Body of pancreas (tissue), 4 donors: ENCODE measurements at regions not wholly inside any gene's neighbourhood (a gene's known extent, or its start where the extent isn't known, plus 50 kb on each side); places are given as distances from the start of the nearest gene placed in this dataset.
"Not testable (repeated sequence)": the region's sequence is repeated elsewhere in the genome, so short reads cannot be mapped to it uniquely, and the experiment has no call there.

Experiments
- ATAC-seq: fragments of 150-250 bp; one replicate; pipeline ENCODE4 v1.9.1; 2016
- DNase-seq, 4 donors: peaks; one replicate each; pipeline ENCODE4 v3.0.0-alpha.2; 2019
- H3K27ac ChIP-seq, 4 donors: fragments of 200-600 bp; sonication (generic); 1 replicate in 3 of 4; 2 replicates in 1 of 4; pipeline versions ENCODE4 v1.5.1 to v1.6.1; 2016 to 2019; ENCODE audit warnings: mild to moderate bottlenecking in 1 of 4, mixed read lengths in 1 of 4, moderate library complexity in 1 of 4
- H3K27me3 ChIP-seq, 2 donors: fragments of 200-600 bp; sonication (generic); one replicate each; pipeline ENCODE4 v1.6.0; 2016; ENCODE audit warnings: mild to moderate bottlenecking in 1 of 2
- H3K36me3 ChIP-seq, 2 donors: fragments of 200-600 bp; sonication (generic); replicated peaks in 1 of 2; 2 replicates each; pipeline ENCODE4 v1.5.1; 2016; ENCODE audit warnings: low read depth in 2 of 2; ENCODE audit not compliant: insufficient read depth in 1 of 2
- H3K4me1 ChIP-seq: fragments of 200-600 bp; sonication (generic); one replicate; pipeline ENCODE4 v1.6.0; 2016
- H3K4me3 ChIP-seq, 2 donors: fragments of 200-600 bp; sonication (generic); 1 replicate in 1 of 2; 2 replicates in 1 of 2; pipeline ENCODE4 v1.5.1; 2016 to 2019
- H3K9me3 ChIP-seq, 3 donors: fragments of 200-600 bp; sonication (generic); 1 replicate in 2 of 3; 2 replicates in 1 of 3; pipeline ENCODE4 v1.5.1; 2016
- CTCF ChIP-seq, 7 experiments: fragments of 450-650 bp in 4 of 7; fragments of 200-600 bp in 3 of 7; sonication (generic) in 3 of 7; IDR thresholded peaks; one replicate each; pipeline ENCODE4 v1.5.1; 2016 to 2019; ENCODE audit warnings: antibody characterized with exemption in 7 of 7
- POLR2A ChIP-seq, 3 donors: fragments of 450-650 bp; IDR thresholded peaks; one replicate each; pipeline ENCODE4 v1.6.1; 2016; ENCODE audit warnings: antibody characterized with exemption in 3 of 3, mild to moderate bottlenecking in 2 of 3
- whole genome bisulfite sequencing, 2 donors: methylation state at CpG; one replicate each; pipeline ENCODE4 v1.1.5; 2017; 5-methylcytosine and 5-hydroxymethylcytosine counted together
- intact Hi-C: fragments of 100-400 bp; cut with DNase I; formaldehyde crosslinking; loops from one replicate; pipeline ENCODE4 v1.15.1; 2023

- Histone ChIP-seq H3K27ac (no peak overlapping the region), H3K9me3 (no peaks in the 10 kb centered on the region), H3K36me3 (no peaks in the 10 kb centered on the region), H3K4me1 (no peaks in the 10 kb centered on the region), H3K27me3 (no peaks in the 10 kb centered on the region), H3K4me3 (no peak overlapping the region)
- TF ChIP-seq CTCF (IDR thresholded peaks at IDR 0.05) (no peak), POLR2A (IDR thresholded peaks at IDR 0.05) (no peak)
- intact Hi-C loops, result no loop called here
- WGBS, 2 donors, result 78 to 87% methylated on average over 14 to 17 of the region's 18 CpGs
- no peak for DNase-seq
- ATAC-seq, result no peak
Measured at GRCh38 chr9:135190789-135191577, 103.5 kb downstream of the OLFM1 start.

GRCh38 chr9:135192686-135193085 lies 105.2 kb downstream of the OLFM1 start:
- H3K4me1 ChIP-seq, result no peaks in the 10 kb centered on the region
- H3K9me3 ChIP-seq, result no peaks in the 10 kb centered on the region
- H3K4me3 ChIP-seq, result no peak overlapping the region
- no peak for ATAC-seq
- intact Hi-C loops, result no loop called here
- no peaks in the 10 kb centered on the region for H3K27me3 ChIP-seq
- DNase-seq, result no peak
- no peak overlapping the region for H3K27ac ChIP-seq
- TF ChIP-seq POLR2A (IDR thresholded peaks at IDR 0.05) (no peak), CTCF (IDR thresholded peaks at IDR 0.05) (no peak)
- H3K36me3 ChIP-seq, result no peaks in the 10 kb centered on the region
- WGBS, 2 donors, result 76 to 85% methylated on average over 6 to 18 of the region's 18 CpGs

DNA sequence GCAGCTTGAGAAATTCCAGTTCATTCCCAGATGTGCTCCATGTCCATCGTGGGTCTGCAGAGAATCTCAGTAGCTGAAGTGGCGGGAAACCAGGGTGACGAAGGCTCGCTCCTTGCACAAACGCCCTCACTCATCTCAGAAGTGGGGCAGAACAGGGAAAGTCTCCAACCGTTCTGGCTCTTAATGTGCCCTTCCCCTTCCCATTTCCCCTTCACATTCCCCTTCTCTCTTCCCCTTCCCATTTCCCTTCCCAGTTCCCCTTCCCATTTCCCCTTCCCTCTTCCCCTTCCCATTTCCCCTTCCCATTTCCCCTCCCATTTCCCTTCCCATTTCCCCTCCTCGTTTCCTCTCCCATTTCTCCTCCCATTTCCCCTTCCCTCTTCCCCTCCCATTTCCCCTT lies 108.5 kb downstream of the OLFM1 start:
- H3K36me3 ChIP-seq, H3K27ac ChIP-seq, H3K4me3 ChIP-seq, DNase-seq, H3K4me1 ChIP-seq, H3K27me3 ChIP-seq, ATAC-seq, H3K9me3 ChIP-seq, intact Hi-C loops: not testable (repeated sequence)
- 34 to 53% methylated on average over 6 of the region's 7 CpGs for WGBS, 2 donors

- 22 to 33% methylated on average over 1 of the region's 1 CpG for whole genome bisulfite sequencing, 2 donors
- DNase-seq, result no peak
- no peaks in the 10 kb centered on the region for H3K4me1 ChIP-seq
- no peaks in the 10 kb centered on the region for H3K36me3 ChIP-seq
- intact Hi-C loops, result no loop called here
- TF ChIP-seq CTCF (IDR thresholded peaks at IDR 0.05) (no peak), POLR2A (IDR thresholded peaks at IDR 0.05) (no peak)
- no peak for ATAC-seq
- no peak overlapping the region for H3K27ac ChIP-seq
- no peak overlapping the region for H3K4me3 ChIP-seq
- H3K9me3 ChIP-seq, result no peaks in the 10 kb centered on the region
- H3K27me3 ChIP-seq, result no peaks in the 10 kb centered on the region
Measured at GRCh38 chr9:135196474-135196873, 109.0 kb downstream of the OLFM1 start.

- WGBS, 2 donors, result 50 to 63% methylated on average over 9 to 15 of the region's 15 CpGs
- ATAC-seq, result no peak
- H3K27me3 ChIP-seq, result no peaks in the 10 kb centered on the region
- no peaks in the 10 kb centered on the region for H3K9me3 ChIP-seq
- no peak overlapping the region for H3K27ac ChIP-seq
- H3K36me3 ChIP-seq, result no peaks in the 10 kb centered on the region
- H3K4me3 ChIP-seq, result no peak overlapping the region
- intact Hi-C loops, result no loop called here
- no peaks in the 10 kb centered on the region for H3K4me1 ChIP-seq
- no peak for DNase-seq
- no peak for TF ChIP-seq CTCF (IDR thresholded peaks at IDR 0.05)
- no peak for TF ChIP-seq POLR2A (IDR thresholded peaks at IDR 0.05)
Measured at GRCh38 chr9:135198144-135198543, 110.7 kb downstream of the OLFM1 start.
